A673 (cell line): ENCODE measurements at regions not wholly inside any gene's neighbourhood (a gene's known extent, or its start where the extent isn't known, plus 50 kb on each side); places are given as distances from the start of the nearest gene placed in this dataset.
A peak's percentile ranks its signal among the peaks of the same experiment; 100 is the strongest.

Experiments
- BruUV-seq: library from RNA; stranded (reverse); fragments of 400-500 nt; replicated peaks from 2 replicates; lab custom pipeline; 2021; lab: Mats Ljungman, UMichigan
- CTCF ChIA-PET: fragments of 300-600 bp; sonication (Branson Sonifier 250); formaldehyde crosslinking; loops from one replicate; lab custom pipeline; 2022; ENCODE audit warnings: antibody characterized with exemption; lab: Charles Lee
- POLR2A ChIA-PET: fragments of 300-600 bp; sonication (Branson Sonifier 250); formaldehyde crosslinking; loops from one replicate; lab custom pipeline; 2022; ENCODE audit warnings: antibody characterized with exemption; ENCODE audit not compliant: low non-redundant PET; lab: Charles Lee
- DNase-seq: peaks from one replicate; pipeline ENCODE4 v3.0.0-alpha.2; 2015; ENCODE audit warnings: low spot score
- H3K27ac ChIP-seq: fragments of 200-600 bp; sonication (generic); 2 replicates; pipeline ENCODE4 v1.5.1; 2016; ENCODE audit warnings: mixed run types, low read depth, mild to moderate bottlenecking, mixed read lengths, antibody characterized with exemption, low read length; ENCODE audit not compliant: poor library complexity, severe bottlenecking
- H3K27me3 ChIP-seq: fragments of 200-600 bp; sonication (generic); replicated peaks from 2 replicates; pipeline ENCODE4 v1.6.1; 2017; ENCODE audit warnings: mixed run types, low read depth, mild to moderate bottlenecking, mixed read lengths, antibody characterized with exemption, low read length; ENCODE audit not compliant: insufficient read depth, poor library complexity
- H3K36me3 ChIP-seq: fragments of 200-600 bp; sonication (generic); 2 replicates; pipeline ENCODE4 v1.6.1; 2016; ENCODE audit warnings: mixed run types, mild to moderate bottlenecking, mixed read lengths, antibody characterized with exemption, low read length; ENCODE audit not compliant: insufficient read depth, poor library complexity, severe bottlenecking
- H3K4me1 ChIP-seq: fragments of 200-600 bp; sonication (generic); 2 replicates; pipeline ENCODE4 v1.6.1; 2017; ENCODE audit warnings: mixed run types, mild to moderate bottlenecking, mixed read lengths, antibody characterized with exemption, low read length; ENCODE audit not compliant: insufficient read depth, poor library complexity, severe bottlenecking
- H3K4me3 ChIP-seq: fragments of 200-600 bp; sonication (generic); 2 replicates; pipeline ENCODE4 v1.5.1; 2016; ENCODE audit warnings: low read depth, mixed run types, mild to moderate bottlenecking, mixed read lengths, low read length; ENCODE audit not compliant: poor library complexity, severe bottlenecking
- H3K9me3 ChIP-seq: fragments of 200-600 bp; sonication (generic); 2 replicates; pipeline ENCODE4 v1.6.1; 2016; ENCODE audit warnings: mixed run types, low read depth, mild to moderate bottlenecking, mixed read lengths, antibody characterized with exemption, low read length; ENCODE audit not compliant: poor library complexity, severe bottlenecking
- CTCF ChIP-seq: fragments of 300-800, 200-600 bp; sonication (generic); conservative IDR thresholded peaks from 2 replicates; pipeline ENCODE4 v1.5.1; 2017; ENCODE audit warnings: low read depth, mild to moderate bottlenecking, antibody characterized with exemption, low read length, moderate library complexity, mixed read lengths
- EZH2 ChIP-seq: fragments of 200-600 bp; sonication (generic); IDR thresholded peaks from 2 replicates; pipeline ENCODE4 v1.6.1; 2017; ENCODE audit warnings: borderline replicate concordance, low read depth, mild to moderate bottlenecking, mixed read lengths, antibody characterized with exemption, low read length; ENCODE audit not compliant: poor library complexity, severe bottlenecking
- intact Hi-C: fragments of 100-400 bp; cut with micrococcal nuclease; formaldehyde crosslinking; loops from one replicate; pipeline ENCODE4 v1.10.0; 2022; ENCODE audit not compliant: unreplicated experiment

DNA sequence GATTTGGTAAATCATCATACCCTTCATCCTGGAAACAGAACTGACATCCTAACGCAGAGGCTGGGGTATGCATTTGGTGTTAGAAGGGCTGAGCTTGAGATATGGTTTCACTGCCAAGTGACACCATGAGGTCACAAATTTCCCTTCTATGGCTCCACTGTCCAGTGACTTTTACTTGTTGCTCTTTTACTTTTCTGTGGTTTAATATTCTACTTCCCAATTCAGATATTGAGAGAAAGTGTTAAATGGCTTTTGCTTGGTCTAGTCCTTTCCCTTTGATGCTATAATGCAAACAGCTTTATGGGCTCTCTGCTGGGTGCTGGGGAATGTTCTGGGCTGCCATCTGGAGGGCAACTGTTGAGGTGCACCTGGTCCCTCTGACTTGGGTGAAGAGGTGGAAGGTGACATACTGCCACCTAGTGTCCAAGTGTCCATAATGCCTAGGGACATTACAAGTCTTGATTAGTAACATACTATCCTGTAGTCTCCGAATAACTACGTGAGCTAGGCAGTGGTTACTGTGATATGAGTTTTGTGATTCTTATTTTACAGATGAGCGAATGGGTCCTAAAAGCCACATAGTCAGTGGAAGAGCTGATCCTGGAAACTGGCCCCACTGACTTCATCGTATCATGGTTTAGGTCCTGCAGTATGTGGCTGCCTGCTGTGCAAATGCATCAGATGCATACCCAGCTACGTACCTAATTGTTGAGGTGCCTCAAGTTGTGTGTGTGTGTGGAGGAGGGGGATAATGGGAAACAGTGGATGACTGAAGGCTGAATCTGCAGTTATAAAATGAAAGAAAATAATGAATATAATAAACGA lies 149.1 kb upstream of the RAG2 start:
- intact Hi-C loops, result loop anchor here (1.0 kb wide), 2 partner anchors 45 to 183 kb away; no protein-coding TSS in a partner anchor
- H3K4me3 ChIP-seq, result no peak overlapping the region
- ChIA-PET POLR2A (no interaction called here), CTCF (interaction anchor here (0.5 to 4.0 kb wide), 34 partner anchors 10 to 699 kb away, joined by 3 to 115 read pairs (median 4); partner anchors contain the start of genes IFTAP and RAG1)
- no peaks in the 10 kb centered on the region for H3K36me3 ChIP-seq
- peak; percentile 99 for DNase-seq
- H3K27ac ChIP-seq, result no peak overlapping the region
- peaks cover 11% of the 10 kb centered on the region for H3K4me1 ChIP-seq
- H3K9me3 ChIP-seq, result no peaks in the 10 kb centered on the region
- TF ChIP-seq EZH2, result no peak
- peak; percentile 100 for TF ChIP-seq CTCF
- BruUV-seq, result no TSS peak
- H3K27me3 ChIP-seq, result peaks cover 19% of the 10 kb centered on the region

DNA sequence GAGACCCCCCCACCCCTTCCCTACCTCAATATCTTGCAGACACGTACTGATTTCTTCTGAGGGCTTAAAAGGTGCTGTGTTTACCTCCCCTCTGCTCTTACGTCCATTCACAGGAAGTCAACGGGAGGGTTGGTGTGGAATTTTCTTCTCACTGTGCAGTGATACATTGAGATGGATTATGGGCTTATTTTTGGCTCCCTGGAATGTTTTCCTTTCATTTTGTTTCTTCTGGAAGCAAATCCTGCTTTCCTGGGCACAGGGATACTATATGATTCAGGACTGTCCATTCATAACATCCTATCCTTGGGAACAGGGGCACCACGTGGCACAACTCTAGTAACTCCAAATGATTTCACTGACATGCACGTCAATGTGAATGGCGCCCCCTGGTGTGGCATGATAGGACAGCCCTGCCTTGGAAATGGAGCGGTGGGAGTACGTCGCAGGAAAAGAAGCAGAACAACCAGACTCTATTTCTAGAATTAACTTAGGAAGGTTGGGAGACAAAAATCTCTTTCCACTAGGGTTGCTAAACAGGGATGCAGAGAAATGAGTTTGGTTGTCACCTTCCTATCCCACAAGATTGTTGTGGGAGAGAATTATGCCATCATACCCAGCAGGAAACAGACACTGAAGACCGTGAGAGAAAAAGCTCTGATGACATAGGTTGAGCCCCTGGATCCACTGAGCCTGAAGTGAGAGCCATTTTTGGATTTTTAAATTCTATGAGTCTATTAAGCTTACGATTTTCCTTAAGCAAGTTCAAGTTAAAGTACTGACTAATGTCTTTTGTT lies 146.5 kb upstream of the RAG2 start:
- ChIA-PET CTCF (interaction anchor here (0.8 to 1.8 kb wide), 3 partner anchors 9 to 180 kb away, joined by 3 to 22 read pairs (median 9); no protein-coding TSS in a partner anchor), POLR2A (no interaction called here)
- DNase-seq, result peak; percentile 96
- TF ChIP-seq EZH2, result no peak
- TF ChIP-seq CTCF, result peak; percentile 100
- Histone ChIP-seq H3K36me3 (no peaks in the 10 kb centered on the region), H3K27ac (no peak overlapping the region), H3K27me3 (peaks cover 37% of the 10 kb centered on the region), H3K9me3 (no peaks in the 10 kb centered on the region), H3K4me3 (no peak overlapping the region), H3K4me1 (no peaks in the 10 kb centered on the region)
- no TSS peak for BruUV-seq
- intact Hi-C loops, result loop anchor here (2.0 kb wide), 1 partner anchor 452 kb away; no protein-coding TSS in a partner anchor

GRCh38 chr11:36743039-36743438 lies 145.0 kb upstream of the RAG2 start:
- H3K36me3 ChIP-seq, result no peaks in the 10 kb centered on the region
- no peak overlapping the region for H3K27ac ChIP-seq
- intact Hi-C loops, result no loop called here
- no peaks in the 10 kb centered on the region for H3K4me1 ChIP-seq
- no peak for DNase-seq
- no peaks in the 10 kb centered on the region for H3K9me3 ChIP-seq
- no peak overlapping the region for H3K4me3 ChIP-seq
- peaks cover 52% of the 10 kb centered on the region for H3K27me3 ChIP-seq
- ChIA-PET CTCF (interaction anchor here (0.5 to 0.6 kb wide), 2 partner anchors 9 to 40 kb away, joined by 3 to 4 read pairs; no protein-coding TSS in a partner anchor), POLR2A (no interaction called here)
- no TSS peak for BruUV-seq
- no peak for TF ChIP-seq EZH2
- TF ChIP-seq CTCF, result no peak
